NCI-H146 treated with DMSO at 0.1 percent for 48 hours (cell line): ENCODE measurements at regions not wholly inside any gene's neighbourhood (a gene's known extent, or its start where the extent isn't known, plus 50 kb on each side); places are given as distances from the start of the nearest gene placed in this dataset.
A peak's percentile ranks its signal among the peaks of the same experiment; 100 is the strongest.

ENCODE experiments used
- DNase-seq: peaks from one replicate; lab custom pipeline; 2025; ENCODE audit not compliant: unreplicated experiment; lab: John Stamatoyannopoulos, UW

- peak; percentile 80 for DNase-seq
These were observed 2451.8 kb downstream of the PCDH7 start for GRCh38 chr4:33171873-33172525.

GRCh38 chr4:33176566-33176965 is 2456.4 kb downstream of the PCDH7 start:
- DNase-seq = no peak

GRCh38 chr4:33184657-33185290 is 2464.6 kb downstream of the PCDH7 start:
- no peak for DNase-seq

GRCh38 chr4:33187035-33187434 is 2466.9 kb downstream of the PCDH7 start:
- DNase-seq = no peak

GRCh38 chr4:33188733-33189132 is 2468.6 kb downstream of the PCDH7 start:
- DNase-seq = no peak

GRCh38 chr4:33189169-33189568 is 2469.0 kb downstream of the PCDH7 start:
- no peak for DNase-seq

- no peak for DNase-seq
These were observed 2472.9 kb downstream of the PCDH7 start for GRCh38 chr4:33193109-33193508.

- DNase-seq = no peak
These were observed 2480.2 kb downstream of the PCDH7 start for GRCh38 chr4:33200377-33200776.

- no peak for DNase-seq
These were observed 2498.1 kb downstream of the PCDH7 start for GRCh38 chr4:33218238-33218637.

GRCh38 chr4:33226133-33226532 is 2506.0 kb downstream of the PCDH7 start:
- DNase-seq = no peak

GRCh38 chr4:33226783-33227182 is 2506.6 kb downstream of the PCDH7 start:
- no peak for DNase-seq

GRCh38 chr4:33255094-33255493 is 2534.9 kb downstream of the PCDH7 start:
- no peak for DNase-seq

- DNase-seq = no peak
These were observed 2535.3 kb downstream of the PCDH7 start for GRCh38 chr4:33255507-33255906.

- DNase-seq = no peak
These were observed 2542.7 kb downstream of the PCDH7 start for GRCh38 chr4:33262824-33263223.

- DNase-seq = no peak
These were observed 2548.6 kb downstream of the PCDH7 start for GRCh38 chr4:33268776-33269175.

- no peak for DNase-seq
These were observed 2550.2 kb downstream of the PCDH7 start for GRCh38 chr4:33270403-33270802.

GRCh38 chr4:33272722-33273121 is 2552.6 kb downstream of the PCDH7 start:
- DNase-seq = no peak

GRCh38 chr4:33283818-33284217 is 2563.6 kb downstream of the PCDH7 start:
- no peak for DNase-seq

- peak; percentile 94 for DNase-seq
These were observed 2576.8 kb downstream of the PCDH7 start for GRCh38 chr4:33296876-33297455.

GRCh38 chr4:33302321-33302720 is 2582.2 kb downstream of the PCDH7 start:
- DNase-seq = no peak

GRCh38 chr4:33306131-33306530 is 2586.0 kb downstream of the PCDH7 start:
- no peak for DNase-seq

- no peak for DNase-seq
These were observed 2595.9 kb downstream of the PCDH7 start for GRCh38 chr4:33316033-33316432.

GRCh38 chr4:33316578-33316977 is 2596.4 kb downstream of the PCDH7 start:
- no peak for DNase-seq
